Activated CD4-positive, alpha-beta T cell treated with anti-CD3 and anti-CD28 coated beads, Interleukin-2, amount 50 U/mL, for 4 hours (primary cell): ENCODE measurements at regions not wholly inside any gene's neighbourhood (a gene's known extent, or its start where the extent isn't known, plus 50 kb on each side); places are given as distances from the start of the nearest gene placed in this dataset.

Source experiments
- DNase-seq, 2 experiments: peaks; one replicate each; pipeline ENCODE4 v3.0.0-alpha.2; 2020

- no peak for DNase-seq
These were observed 241.3 kb downstream of the LOXHD1 start for GRCh38 chr18:46415532-46416252.

GRCh38 chr18:46416706-46417638, 240.0 kb downstream of the LOXHD1 start:
- no peak for DNase-seq

- no peak for DNase-seq
These were observed 238.3 kb downstream of the LOXHD1 start for GRCh38 chr18:46418663-46419260.

GRCh38 chr18:46419391-46420141, 237.5 kb downstream of the LOXHD1 start:
- DNase-seq, result no peak

GRCh38 chr18:46421973-46422551, 235.0 kb downstream of the LOXHD1 start:
- DNase-seq, result no peak

- no peak for DNase-seq
These were observed 234.4 kb downstream of the LOXHD1 start for GRCh38 chr18:46422552-46423055.

GRCh38 chr18:46423226-46423805, 233.7 kb downstream of the LOXHD1 start:
- DNase-seq, result no peak

GRCh38 chr18:46424898-46425297, 232.1 kb downstream of the LOXHD1 start:
- DNase-seq, result no peak

GRCh38 chr18:46425511-46425910, 231.5 kb downstream of the LOXHD1 start:
- no peak for DNase-seq

- no peak for DNase-seq
These were observed 230.9 kb downstream of the LOXHD1 start for GRCh38 chr18:46426021-46426678.

GRCh38 chr18:46426679-46427047, 230.4 kb downstream of the LOXHD1 start:
- DNase-seq, result no peak
